IMR-90 (cell line): ENCODE measurements at regions not wholly inside any gene's neighbourhood (a gene's known extent, or its start where the extent isn't known, plus 50 kb on each side); places are given as distances from the start of the nearest gene placed in this dataset.

ENCODE experiments used
- BHLHE40 ChIP-seq: fragments of 150-350 bp; IDR thresholded peaks from 2 replicates; pipeline ENCODE4 v1.6.1; 2016; ENCODE audit warnings: mild to moderate bottlenecking, low read depth, low read length
- CEBPB ChIP-seq: IDR thresholded peaks from 2 replicates; pipeline ENCODE4 v1.6.1; 2012; ENCODE audit warnings: low read depth, low read length, improper control_type of control experiment
- CTCF ChIP-seq: conservative IDR thresholded peaks from 2 replicates; pipeline ENCODE4 v1.5.1; 2012; ENCODE audit warnings: mild to moderate bottlenecking, low read depth, low read length, improper control_type of control experiment
- ELK1 ChIP-seq: fragments of 150-350 bp; IDR thresholded peaks from 2 replicates; pipeline ENCODE4 v1.6.1; 2016; ENCODE audit warnings: low read depth, mild to moderate bottlenecking, low read length, moderate library complexity, borderline replicate concordance
- FOS ChIP-seq: fragments of 150-350 bp; IDR thresholded peaks from 2 replicates; pipeline ENCODE4 v1.6.1; 2016; ENCODE audit warnings: low read depth, low read length
- MAZ ChIP-seq: IDR thresholded peaks from 2 replicates; pipeline ENCODE4 v1.6.1; 2012; ENCODE audit warnings: low read depth, mild to moderate bottlenecking, low read length, improper control_type of control experiment, moderate library complexity, borderline replicate concordance
- MXI1 ChIP-seq: IDR thresholded peaks from 2 replicates; pipeline ENCODE4 v1.6.1; 2012; ENCODE audit warnings: low read depth, mild to moderate bottlenecking, low read length, moderate library complexity, borderline replicate concordance
- NFE2L2 ChIP-seq: fragments of 150-350 bp; IDR thresholded peaks from 2 replicates; pipeline ENCODE4 v1.6.1; 2016; ENCODE audit warnings: low read depth, mild to moderate bottlenecking, low read length
- POLR2A ChIP-seq: IDR thresholded peaks from 2 replicates; pipeline ENCODE4 v1.6.1; 2012; ENCODE audit warnings: mild to moderate bottlenecking, low read depth, low read length
- RAD21 ChIP-seq: IDR thresholded peaks from 2 replicates; pipeline ENCODE4 v1.6.1; 2012; ENCODE audit warnings: low read length, improper control_type of control experiment
- RFX5 ChIP-seq: IDR thresholded peaks from 2 replicates; pipeline ENCODE4 v1.8.0; 2012; ENCODE audit warnings: low read depth, mild to moderate bottlenecking, low read length, moderate library complexity
- SMC3 ChIP-seq: fragments of 150-350 bp; IDR thresholded peaks from 2 replicates; pipeline ENCODE4 v1.6.1; 2016; ENCODE audit warnings: low read depth, mild to moderate bottlenecking, antibody characterized with exemption, low read length, moderate library complexity
- USF2 ChIP-seq: fragments of 150-350 bp; IDR thresholded peaks from 2 replicates; pipeline ENCODE4 v1.6.1; 2017; ENCODE audit warnings: mild to moderate bottlenecking, antibody characterized with exemption, low read length, low read depth

GRCh38 chr3:106056931-106057330, 188.1 kb upstream of the CBLB start:
- TF ChIP-seq ELK1 (no peak), MAZ (no peak), SMC3 (no peak), CTCF (no peak), POLR2A (no peak), USF2 (no peak), MXI1 (no peak), CEBPB (no peak), BHLHE40 (no peak), RAD21 (no peak), FOS (no peak), NFE2L2 (no peak), RFX5 (no peak)
